ENCODE measurements at regions not wholly inside any gene's neighbourhood (a gene's known extent, or its start where the extent isn't known, plus 50 kb on each side); places are given as distances from the start of the nearest gene placed in this dataset.

- no peak for TF ChIP-seq CTCF (IDR thresholded peaks at IDR 0.05)
- no peak for TF ChIP-seq POLR2AphosphoS5 (IDR thresholded peaks at IDR 0.05)
- TF ChIP-seq POLR2A (IDR thresholded peaks at IDR 0.05) = no peak
Observed at GRCh38 chr2:62297624-62298010, 101.7 kb downstream of the B3GNT2 start.

All from breast epithelium (tissue), 3 donors.